T-helper 1 cell treated with Interleukin-12 subunit alpha and Interleukin-12 subunit beta and Interleukin-4 antibody, amounts not matched to agents 30 ng/mL and 1 ng/mL, for 36 hours (primary cell): ENCODE measurements at regions not wholly inside any gene's neighbourhood (a gene's known extent, or its start where the extent isn't known, plus 50 kb on each side); places are given as distances from the start of the nearest gene placed in this dataset.

Experiments used
- intact Hi-C: fragments of 100-400 bp; cut with micrococcal nuclease; formaldehyde crosslinking; loops from one replicate; pipeline ENCODE4 v1.15.1; 2024

DNA sequence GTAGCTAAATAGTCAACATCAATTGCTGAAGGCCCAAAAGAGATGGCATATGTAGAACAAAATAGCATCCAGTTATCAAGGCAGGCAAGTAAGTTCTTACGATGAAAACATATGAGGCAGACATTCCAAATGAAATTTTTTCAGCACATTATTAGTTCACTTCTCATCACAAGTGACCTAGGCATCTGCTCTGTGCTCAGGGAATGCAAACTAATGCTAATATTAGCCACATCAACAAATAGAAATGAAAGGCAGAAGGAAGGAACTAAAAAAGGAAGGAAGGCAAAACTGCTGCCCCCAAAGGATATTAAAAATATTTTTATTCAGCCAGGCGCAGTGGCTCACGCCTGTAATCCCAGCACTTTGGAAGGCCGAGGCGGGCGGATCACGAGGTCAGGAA is 51.2 kb upstream of the ROCK1 start:
- intact Hi-C loops = no loop called here

DNA sequence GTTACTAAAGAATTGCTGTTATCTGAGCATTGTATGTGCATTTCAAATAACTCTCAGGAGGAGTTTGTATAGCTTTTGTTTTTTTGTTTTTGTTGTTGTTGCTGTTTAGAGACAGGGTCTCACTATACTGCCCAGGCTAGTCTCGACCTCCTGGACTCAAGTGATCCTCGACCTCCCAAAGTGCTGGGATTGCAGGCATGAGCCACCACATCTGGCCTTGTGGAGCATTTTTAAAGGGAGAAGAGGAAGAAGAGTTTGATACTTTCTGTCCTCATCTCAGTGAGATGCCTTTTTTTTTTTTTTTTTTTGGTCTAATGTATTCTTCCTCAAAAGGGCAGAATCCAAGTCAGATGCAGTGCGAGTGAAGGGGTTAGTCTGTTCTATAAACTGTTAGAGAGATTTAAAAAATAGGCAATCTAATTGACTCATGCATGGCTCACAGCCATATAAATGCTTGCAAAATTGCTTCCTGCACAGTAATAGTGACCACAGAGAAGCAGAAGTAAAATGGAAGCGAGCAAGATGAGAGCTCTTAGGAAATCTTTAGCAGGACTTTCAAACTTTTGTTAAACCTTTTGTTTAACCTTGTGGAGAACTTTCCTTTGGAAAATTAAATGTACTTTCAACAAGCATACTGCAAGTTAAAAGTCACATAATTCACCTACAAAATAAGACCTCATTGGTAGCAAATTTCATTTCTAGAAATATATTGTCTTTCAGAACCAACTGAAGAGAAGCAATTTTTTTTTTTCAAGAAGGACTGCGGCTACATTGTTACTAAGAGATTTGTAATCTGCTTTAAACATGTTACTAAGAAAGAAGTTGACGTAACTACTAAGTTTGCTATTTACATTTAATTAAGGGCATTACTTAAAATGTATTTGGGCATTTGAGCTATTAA is 52.3 kb upstream of the ROCK1 start:
- intact Hi-C loops = no loop called here

DNA sequence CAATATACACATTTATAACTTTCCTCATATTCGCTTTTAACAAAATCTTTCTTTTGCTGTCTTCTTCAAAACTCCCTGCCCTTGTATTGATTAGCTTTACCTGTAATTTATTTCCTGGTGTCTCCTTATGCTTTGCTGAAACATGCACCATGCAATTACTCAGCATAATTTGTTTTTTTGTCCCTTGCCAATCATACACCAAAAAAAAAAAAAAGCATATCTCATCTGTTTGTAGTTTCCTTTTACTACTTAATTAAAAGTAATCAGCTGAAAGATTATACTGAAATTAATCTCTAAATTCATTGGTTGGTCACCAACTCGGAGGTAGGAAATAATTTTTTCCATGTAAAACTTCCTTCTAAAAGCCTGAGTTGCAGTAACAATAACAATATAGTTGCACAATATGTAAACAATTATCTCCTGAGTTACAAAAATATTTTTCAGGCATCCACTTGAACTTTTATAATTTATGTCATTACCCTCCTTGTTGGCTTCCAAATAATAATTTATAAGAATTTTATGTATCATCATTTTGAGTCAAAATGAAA is 53.0 kb upstream of the ROCK1 start:
- intact Hi-C loops = no loop called here

DNA sequence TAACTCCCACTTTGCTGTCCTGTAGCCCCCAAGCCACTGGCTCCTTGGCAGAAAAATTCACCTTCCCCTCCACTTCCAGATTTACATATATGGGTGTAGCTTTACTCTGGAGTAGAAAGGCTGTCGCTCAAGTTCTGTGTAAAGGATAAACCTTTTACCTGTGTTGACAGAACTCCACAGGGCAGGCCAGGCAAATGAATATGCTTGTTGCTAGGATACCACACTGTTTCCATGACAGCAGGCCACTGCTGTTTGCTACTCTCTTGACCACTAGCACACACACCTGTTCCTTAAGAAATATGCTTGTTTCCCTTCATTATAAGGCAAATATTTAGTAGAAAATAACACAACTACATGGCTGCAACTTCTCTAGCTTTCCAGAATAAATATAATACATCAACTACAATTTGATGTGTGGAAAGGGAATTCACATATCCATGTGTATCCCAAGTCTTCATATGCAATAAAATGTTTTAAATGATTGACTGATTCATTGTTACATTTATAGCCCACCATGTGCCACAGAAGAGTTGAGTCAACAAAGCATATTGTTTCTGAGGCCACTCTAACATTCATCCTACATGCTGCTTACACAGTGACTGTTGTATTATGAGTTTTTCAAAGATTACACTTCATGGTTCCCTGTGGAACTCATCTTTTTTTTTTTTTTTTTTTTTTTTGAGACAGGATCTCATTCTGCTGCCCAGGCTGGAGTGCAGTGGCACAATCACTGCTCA is 56.2 kb upstream of the ROCK1 start:
- intact Hi-C loops = no loop called here

DNA sequence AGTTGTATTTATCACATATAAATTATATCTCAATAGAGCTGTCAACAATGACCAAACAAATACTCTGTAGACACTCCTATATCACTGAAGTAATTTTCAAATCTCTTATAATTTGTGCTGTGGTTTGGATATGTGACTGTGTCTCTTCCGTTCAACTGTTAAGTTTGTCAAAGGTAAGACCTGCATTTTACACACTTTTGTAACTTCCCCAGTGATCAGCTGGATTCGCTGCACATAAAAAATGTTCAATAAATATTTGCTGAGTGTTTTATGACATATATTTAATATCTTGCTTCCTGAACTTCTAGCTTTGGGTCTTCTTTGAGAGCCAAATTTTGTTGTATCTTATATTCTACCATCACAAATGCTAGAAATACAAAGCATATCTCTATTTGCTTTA is 57.3 kb upstream of the ROCK1 start:
- intact Hi-C loops = no loop called here

GRCh38 chr18:21177822-21178221 is 64.2 kb upstream of the GREB1L start:
- intact Hi-C loops = no loop called here

DNA sequence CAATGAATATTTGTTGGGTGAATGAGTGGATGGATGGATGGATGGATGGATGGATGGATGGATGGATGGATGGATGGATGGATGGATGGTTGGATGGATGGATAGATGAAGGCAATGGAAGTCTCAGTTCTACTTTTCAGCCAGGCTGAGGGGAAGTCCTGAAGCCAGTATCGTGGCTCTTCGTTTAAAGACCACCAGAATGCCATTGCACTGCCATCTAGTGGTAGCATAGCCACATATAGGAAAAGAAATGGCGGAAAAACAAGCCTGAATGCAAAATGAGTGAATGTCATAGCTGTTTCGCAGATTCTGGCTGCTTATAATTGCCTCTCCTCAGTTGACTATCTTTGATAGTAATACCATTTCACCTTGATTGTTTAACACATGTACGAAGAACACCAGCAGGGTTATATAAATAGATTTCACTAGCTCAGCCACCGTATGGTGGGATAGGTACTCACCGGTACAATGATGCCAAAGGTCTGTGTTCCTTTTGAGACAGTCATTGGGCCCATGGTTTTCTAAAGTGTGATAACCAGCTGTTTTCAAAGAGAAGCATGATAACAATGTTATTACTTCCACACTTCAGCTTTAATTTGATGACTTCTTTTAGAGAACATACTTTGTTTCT is 62.3 kb upstream of the GREB1L start:
- intact Hi-C loops = loop anchor here (5.0 kb wide), 1 partner anchor 207 kb away; no protein-coding TSS in a partner anchor

DNA sequence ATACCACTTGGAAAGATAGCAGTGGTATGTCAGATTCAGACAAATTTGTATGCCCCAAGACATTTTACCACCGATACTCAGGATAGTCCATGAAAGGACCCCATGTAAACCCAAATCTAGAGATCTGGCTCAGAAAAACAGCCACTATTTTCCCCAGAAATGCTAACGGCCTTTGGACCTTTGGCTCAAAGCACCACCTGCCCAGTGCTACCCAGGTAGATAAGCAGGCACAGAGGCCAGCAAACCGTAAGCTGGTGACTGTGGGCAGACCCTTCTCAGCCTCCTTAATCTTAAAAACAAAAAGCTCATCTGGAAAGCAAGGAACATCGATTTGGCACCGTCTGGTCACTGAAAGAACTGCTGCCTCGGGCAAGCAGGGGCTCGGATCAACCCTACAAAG is 61.4 kb upstream of the GREB1L start:
- intact Hi-C loops = loop anchor here (5.0 kb wide), 1 partner anchor 208 kb away; no protein-coding TSS in a partner anchor

GRCh38 chr18:21181766-21182165 is 60.3 kb upstream of the GREB1L start:
- intact Hi-C loops = loop anchor here (5.0 kb wide), 1 partner anchor 209 kb away; no protein-coding TSS in a partner anchor

DNA sequence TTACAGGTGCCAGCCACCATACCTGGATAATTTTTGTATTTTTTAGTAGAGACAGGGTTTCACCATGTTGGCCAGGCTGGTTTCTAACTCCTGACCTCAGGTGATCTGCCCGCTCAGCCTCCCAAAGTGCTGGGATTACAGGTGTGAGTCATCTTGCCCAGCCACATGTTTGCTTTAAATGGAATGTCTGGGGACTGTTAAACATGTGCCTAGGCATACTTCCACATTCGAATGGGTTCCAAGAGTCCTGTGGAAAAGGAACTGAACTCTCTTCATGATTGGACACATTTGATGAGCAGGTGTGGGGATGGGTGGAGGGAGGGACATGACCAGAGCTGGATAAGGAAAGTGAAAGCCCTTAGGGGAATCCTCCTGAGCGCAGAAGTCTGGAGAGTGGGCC is 58.4 kb upstream of the GREB1L start:
- intact Hi-C loops = loop anchor here (5.0 kb wide), 1 partner anchor 211 kb away; no protein-coding TSS in a partner anchor

DNA sequence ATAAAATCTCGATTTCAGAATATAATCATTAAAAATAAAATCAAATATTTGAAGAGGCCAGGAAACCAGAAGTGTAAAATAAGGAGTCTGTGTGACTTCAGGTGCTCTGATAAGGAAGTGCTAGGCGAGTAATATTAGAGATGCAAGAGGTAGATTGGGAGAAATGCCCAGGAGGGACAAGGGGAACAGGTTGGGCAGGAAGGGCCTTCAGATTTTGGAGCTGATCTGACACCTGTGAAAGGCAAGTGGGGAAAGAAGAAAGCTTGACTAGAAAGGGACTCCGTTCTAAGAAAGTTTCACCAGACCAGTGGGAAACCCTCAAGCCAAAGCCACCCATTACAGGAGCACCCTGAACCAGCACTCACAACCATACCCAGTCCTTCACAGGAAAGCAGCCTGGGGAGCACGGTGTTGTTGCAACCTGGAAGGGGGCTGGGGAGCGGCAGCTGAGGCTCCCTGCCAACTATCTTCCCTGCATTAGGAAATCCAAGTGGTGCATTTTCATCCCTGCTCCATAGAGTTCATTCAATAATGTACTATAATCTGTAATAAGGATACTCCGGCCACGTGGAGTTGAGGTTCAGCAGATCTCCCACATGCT is 57.5 kb upstream of the GREB1L start:
- intact Hi-C loops = loop anchor here (5.0 kb wide), 1 partner anchor 212 kb away; no protein-coding TSS in a partner anchor

GRCh38 chr18:21187886-21188285 is 54.1 kb upstream of the GREB1L start:
- intact Hi-C loops = no loop called here

DNA sequence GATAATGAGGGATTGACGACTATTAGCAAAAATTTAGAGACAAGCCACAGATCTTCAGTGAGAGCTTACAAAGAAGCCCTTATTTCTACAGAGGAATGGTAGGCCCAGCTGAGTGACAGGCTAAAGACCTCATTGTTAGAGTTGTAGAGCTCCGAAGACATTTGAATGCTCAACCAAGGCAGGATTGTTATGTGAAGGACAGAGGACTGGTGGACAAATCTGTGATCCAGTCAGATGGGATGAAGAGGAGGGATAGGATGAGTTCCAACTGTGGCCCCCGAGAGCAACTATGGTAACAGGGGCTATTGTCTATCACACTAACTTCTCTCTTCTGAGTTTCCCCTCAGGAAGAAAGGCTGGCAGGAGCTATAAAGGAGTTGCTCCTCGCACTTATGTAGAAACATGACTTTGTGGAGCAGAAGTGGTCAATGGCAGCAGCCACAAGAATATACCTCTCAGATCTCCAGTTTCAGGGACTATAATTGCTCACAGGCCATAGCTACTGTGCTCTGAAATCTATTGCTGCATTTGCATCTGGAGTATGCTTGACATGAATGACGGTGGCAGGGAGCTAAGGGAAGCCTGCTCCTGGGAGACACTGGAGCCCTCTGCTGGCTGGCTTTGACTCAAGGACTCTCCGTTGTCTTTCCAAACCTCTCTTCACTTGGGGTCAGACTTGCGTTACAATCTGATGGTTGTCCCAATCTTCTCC is 50.3 kb upstream of the GREB1L start:
- intact Hi-C loops = loop anchor here (10.0 kb wide), 1 partner anchor 53 kb away; the partner anchor contains the start of gene GREB1L
